ENCODE measurements at regions not wholly inside any gene's neighbourhood (a gene's known extent, or its start where the extent isn't known, plus 50 kb on each side); places are given as distances from the start of the nearest gene placed in this dataset.

GRCh38 chr2:3102081-3102921, 275.3 kb downstream of the EIPR1 start:
- TF ChIP-seq CTCF (conservative IDR thresholded peaks at IDR 0.05; ENCODE audit: low read length) (no peak), EZH2phosphoT487 (IDR thresholded peaks at IDR 0.05; ENCODE audit: borderline replicate concordance, low read depth, low read length) (no peak)
